ENCODE measurements at regions not wholly inside any gene's neighbourhood (a gene's known extent, or its start where the extent isn't known, plus 50 kb on each side); places are given as distances from the start of the nearest gene placed in this dataset.

- TF ChIP-seq POLR2A (IDR thresholded peaks at IDR 0.05; ENCODE audit: low read depth, low read length) (no peak), CTCF (IDR thresholded peaks at IDR 0.05 in 2 of 3, conservative IDR thresholded peaks at IDR 0.05 in 1 of 3; ENCODE audit: control insufficient read depth in 2 of 3, extremely low read depth in 1 of 3, insufficient read depth in 1 of 3, low read depth in 3 of 3, low read length in 3 of 3) (no peak), SKIL (IDR thresholded peaks at IDR 0.05; ENCODE audit: low read depth, poor library complexity, severe bottlenecking) (no peak)
Observed at GRCh38 chr6:68141190-68141589, 493.9 kb upstream of the ADGRB3 start.
